ENCODE measurements at regions not wholly inside any gene's neighbourhood (a gene's known extent, or its start where the extent isn't known, plus 50 kb on each side); places are given as distances from the start of the nearest gene placed in this dataset.

DNA sequence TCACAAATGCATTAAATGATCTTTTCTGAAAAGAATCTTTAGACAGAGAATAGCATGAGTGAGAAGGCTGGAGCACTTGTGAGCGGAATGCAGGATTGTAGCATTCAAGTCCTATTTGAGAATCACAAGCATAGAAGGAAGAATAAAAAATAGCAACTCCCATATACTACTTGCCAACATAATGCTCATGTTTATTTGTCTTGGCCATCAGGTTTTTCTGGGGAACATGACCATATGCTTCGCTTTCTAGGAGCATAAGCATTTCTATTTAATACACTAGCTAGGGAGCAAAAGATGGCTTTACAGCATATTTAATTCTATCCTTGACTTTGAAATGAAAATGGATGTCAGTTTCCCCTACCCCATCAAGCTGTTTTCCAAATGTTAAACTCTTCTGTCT, 170.3 kb upstream of the MITF start:
- Histone ChIP-seq H3K4me2 (no peak overlapping the region), H3K27ac (no peak overlapping the region), H3K27me3 (no peaks in the 10 kb centered on the region), H4K20me1 (ENCODE audit: low read depth) (no peaks in the 10 kb centered on the region), H3K36me3 (no peaks in the 10 kb centered on the region), H3K9ac (no peak overlapping the region), H3K4me1 (no peaks in the 10 kb centered on the region), H3F3A (ENCODE audit: low read depth) (no peaks in the 10 kb centered on the region), H3K79me2 (ENCODE audit: low read depth) (no peaks in the 10 kb centered on the region), H3K4me3 (no peak overlapping the region), H2AFZ (replicated peaks) (no peak overlapping the region), H3K9me3 (ENCODE audit: low read depth) (no peaks in the 10 kb centered on the region)
- H3K36me3 Mint-ChIP-seq, result no peaks in the 10 kb centered on the region
- DNase-seq (ENCODE audit: low spot score), result no peak
- no peak overlapping the region for H3K4me3 Mint-ChIP-seq
- TF ChIP-seq EZH2 (IDR thresholded peaks at IDR 0.05) (no peak), EZH2phosphoT487 (IDR thresholded peaks at IDR 0.05) (no peak)
- TF ChIP-seq, protein P1, sequence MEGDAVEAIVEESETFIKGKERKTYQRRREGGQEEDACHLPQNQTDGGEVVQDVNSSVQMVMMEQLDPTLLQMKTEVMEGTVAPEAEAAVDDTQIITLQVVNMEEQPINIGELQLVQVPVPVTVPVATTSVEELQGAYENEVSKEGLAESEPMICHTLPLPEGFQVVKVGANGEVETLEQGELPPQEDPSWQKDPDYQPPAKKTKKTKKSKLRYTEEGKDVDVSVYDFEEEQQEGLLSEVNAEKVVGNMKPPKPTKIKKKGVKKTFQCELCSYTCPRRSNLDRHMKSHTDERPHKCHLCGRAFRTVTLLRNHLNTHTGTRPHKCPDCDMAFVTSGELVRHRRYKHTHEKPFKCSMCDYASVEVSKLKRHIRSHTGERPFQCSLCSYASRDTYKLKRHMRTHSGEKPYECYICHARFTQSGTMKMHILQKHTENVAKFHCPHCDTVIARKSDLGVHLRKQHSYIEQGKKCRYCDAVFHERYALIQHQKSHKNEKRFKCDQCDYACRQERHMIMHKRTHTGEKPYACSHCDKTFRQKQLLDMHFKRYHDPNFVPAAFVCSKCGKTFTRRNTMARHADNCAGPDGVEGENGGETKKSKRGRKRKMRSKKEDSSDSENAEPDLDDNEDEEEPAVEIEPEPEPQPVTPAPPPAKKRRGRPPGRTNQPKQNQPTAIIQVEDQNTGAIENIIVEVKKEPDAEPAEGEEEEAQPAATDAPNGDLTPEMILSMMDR (IDR thresholded peaks at IDR 0.05), result no peak
- H3K27me3 Mint-ChIP-seq (ENCODE audit: insufficient read depth, low read depth), result peaks cover 8% of the 10 kb centered on the region
- H3K4me1 Mint-ChIP-seq, result no peaks in the 10 kb centered on the region
- H3K27ac Mint-ChIP-seq, result no peak overlapping the region
- no peaks in the 10 kb centered on the region for H3K9me3 Mint-ChIP-seq

DNA sequence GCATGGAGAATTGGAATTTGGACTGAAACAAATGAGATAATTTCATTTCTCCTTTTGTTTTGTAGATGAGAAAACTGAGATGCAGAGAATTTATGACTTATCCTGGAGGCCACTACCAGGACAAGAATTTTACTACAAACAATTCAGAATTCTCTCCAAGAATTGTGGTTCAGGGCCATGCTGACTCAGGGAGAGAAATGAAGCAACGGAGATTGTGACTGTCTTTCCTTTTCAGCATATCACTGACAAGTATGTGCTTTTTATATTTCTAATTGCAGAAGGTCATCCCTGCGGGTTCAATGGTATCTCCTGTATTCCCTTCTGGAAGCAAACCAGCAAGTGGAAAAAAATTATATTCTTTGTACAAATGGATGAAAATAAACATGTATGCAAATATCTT, 170.8 kb upstream of the MITF start:
- no peaks in the 10 kb centered on the region for H3K4me1 ChIP-seq
- no peak overlapping the region for H3K27ac ChIP-seq
- Mint-ChIP-seq H3K9me3 (no peaks in the 10 kb centered on the region), H3K4me3 (no peak overlapping the region), H3K36me3 (no peaks in the 10 kb centered on the region), H3K4me1 (no peaks in the 10 kb centered on the region), H3K27me3 (ENCODE audit: insufficient read depth, low read depth) (peaks cover 8% of the 10 kb centered on the region), H3K27ac (no peak overlapping the region)
- H3F3A ChIP-seq (ENCODE audit: low read depth), result no peaks in the 10 kb centered on the region
- H3K36me3 ChIP-seq, result no peaks in the 10 kb centered on the region
- no peaks in the 10 kb centered on the region for H3K79me2 ChIP-seq (ENCODE audit: low read depth)
- H3K4me2 ChIP-seq, result no peak overlapping the region
- no peak overlapping the region for H3K4me3 ChIP-seq
- no peak for TF ChIP-seq EZH2phosphoT487 (IDR thresholded peaks at IDR 0.05)
- TF ChIP-seq, protein P1 (IDR thresholded peaks at IDR 0.05), result no peak
- no peak overlapping the region for H3K9ac ChIP-seq
- no peaks in the 10 kb centered on the region for H3K9me3 ChIP-seq (ENCODE audit: low read depth)
- no peaks in the 10 kb centered on the region for H4K20me1 ChIP-seq (ENCODE audit: low read depth)
- no peak overlapping the region for H2AFZ ChIP-seq (replicated peaks)
- H3K27me3 ChIP-seq, result no peaks in the 10 kb centered on the region
- no peak for DNase-seq (ENCODE audit: low spot score)

DNA sequence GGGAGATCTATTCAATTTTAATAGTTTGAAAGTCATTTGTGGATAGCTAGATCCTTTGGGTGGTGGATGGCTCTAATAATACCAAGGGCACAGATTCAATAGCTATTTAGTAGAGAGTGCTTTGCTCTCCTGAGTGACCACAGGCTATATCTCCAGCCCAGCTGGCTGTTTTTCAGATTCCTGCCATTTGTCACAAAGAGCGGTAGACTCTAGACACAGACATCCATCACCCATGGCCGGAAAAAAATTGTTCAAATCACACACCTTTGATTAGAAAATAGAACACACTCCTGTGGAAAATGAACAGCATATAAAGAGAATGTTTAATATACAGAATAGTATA, 171.6 kb upstream of the MITF start:
- DNase-seq (ENCODE audit: low spot score), result no peak
- H3K9ac ChIP-seq, result no peak overlapping the region
- H2AFZ ChIP-seq (replicated peaks), result no peak overlapping the region
- H3K9me3 ChIP-seq (ENCODE audit: low read depth), result no peaks in the 10 kb centered on the region
- H3K27me3 ChIP-seq, result no peaks in the 10 kb centered on the region
- no peak for TF ChIP-seq EZH2 (IDR thresholded peaks at IDR 0.05)
- no peaks in the 10 kb centered on the region for H3K79me2 ChIP-seq (ENCODE audit: low read depth)
- Mint-ChIP-seq H3K9me3 (no peaks in the 10 kb centered on the region), H3K4me3 (no peak overlapping the region), H3K27me3 (ENCODE audit: insufficient read depth, low read depth) (peaks cover 8% of the 10 kb centered on the region), H3K4me1 (no peaks in the 10 kb centered on the region), H3K27ac (no peak overlapping the region), H3K36me3 (no peaks in the 10 kb centered on the region)
- no peak overlapping the region for H3K27ac ChIP-seq
- H3K4me2 ChIP-seq, result no peak overlapping the region
- H3F3A ChIP-seq (ENCODE audit: low read depth), result no peaks in the 10 kb centered on the region
- H3K4me1 ChIP-seq, result no peaks in the 10 kb centered on the region
- no peaks in the 10 kb centered on the region for H4K20me1 ChIP-seq (ENCODE audit: low read depth)
- H3K36me3 ChIP-seq, result no peaks in the 10 kb centered on the region
- H3K4me3 ChIP-seq, result no peak overlapping the region

DNA sequence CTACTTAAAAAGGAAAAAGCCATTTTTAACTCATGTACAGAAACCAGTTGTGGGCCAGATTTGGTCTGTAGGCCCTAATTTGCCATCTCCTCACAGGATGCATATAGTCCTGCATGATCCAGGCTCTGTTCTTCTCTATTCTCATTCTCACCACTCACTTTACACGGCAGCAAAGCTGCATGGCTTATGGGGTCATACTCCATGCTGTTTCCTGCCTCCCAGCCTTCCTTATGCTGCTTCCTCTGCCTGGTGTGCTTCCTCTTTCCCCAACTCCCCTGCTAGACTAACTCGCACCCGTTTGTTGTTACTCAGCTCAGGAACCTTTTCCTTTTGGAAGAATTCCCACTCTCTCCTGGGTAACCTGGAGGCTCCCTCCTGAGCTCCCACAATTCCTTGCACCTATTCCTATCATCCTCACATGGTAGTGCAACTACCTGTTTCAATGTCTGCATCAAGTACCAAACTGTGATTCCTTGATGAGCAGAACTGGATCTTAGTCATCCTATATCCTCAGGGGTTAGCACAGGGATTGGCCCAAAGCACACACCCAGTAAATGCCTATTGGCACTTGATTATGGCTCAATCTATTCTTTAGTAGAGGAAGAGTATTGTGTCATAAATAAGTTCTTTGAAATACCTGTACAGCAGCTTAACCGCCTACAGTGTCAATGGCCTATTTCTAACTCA, 172.1 kb upstream of the MITF start:
- TF ChIP-seq EZH2 (IDR thresholded peaks at IDR 0.05) (no peak), EZH2phosphoT487 (IDR thresholded peaks at IDR 0.05) (no peak)
- TF ChIP-seq, protein P1 (IDR thresholded peaks at IDR 0.05), result no peak
- H3K9me3 Mint-ChIP-seq, result no peaks in the 10 kb centered on the region
- H3K79me2 ChIP-seq (ENCODE audit: low read depth), result no peaks in the 10 kb centered on the region
- no peak overlapping the region for H3K4me2 ChIP-seq
- H3K27ac ChIP-seq, result no peak overlapping the region
- no peak overlapping the region for H3K4me3 ChIP-seq
- no peak overlapping the region for H3K9ac ChIP-seq
- H2AFZ ChIP-seq (replicated peaks), result no peak overlapping the region
- no peaks in the 10 kb centered on the region for H3K4me1 ChIP-seq
- H3K4me1 Mint-ChIP-seq, result no peaks in the 10 kb centered on the region
- no peak overlapping the region for H3K4me3 Mint-ChIP-seq
- peaks cover 8% of the 10 kb centered on the region for H3K27me3 Mint-ChIP-seq (ENCODE audit: insufficient read depth, low read depth)
- no peak for DNase-seq (ENCODE audit: low spot score)
- no peaks in the 10 kb centered on the region for H3K9me3 ChIP-seq (ENCODE audit: low read depth)
- H3K36me3 ChIP-seq, result no peaks in the 10 kb centered on the region
- no peaks in the 10 kb centered on the region for H4K20me1 ChIP-seq (ENCODE audit: low read depth)
- no peaks in the 10 kb centered on the region for H3K36me3 Mint-ChIP-seq
- H3K27me3 ChIP-seq, result no peaks in the 10 kb centered on the region
- H3K27ac Mint-ChIP-seq, result no peak overlapping the region
- no peaks in the 10 kb centered on the region for H3F3A ChIP-seq (ENCODE audit: low read depth)

Data from neural progenitor cell (in vitro differentiated cells).